ENCODE measurements at regions not wholly inside any gene's neighbourhood (a gene's known extent, or its start where the extent isn't known, plus 50 kb on each side); places are given as distances from the start of the nearest gene placed in this dataset.

DNA sequence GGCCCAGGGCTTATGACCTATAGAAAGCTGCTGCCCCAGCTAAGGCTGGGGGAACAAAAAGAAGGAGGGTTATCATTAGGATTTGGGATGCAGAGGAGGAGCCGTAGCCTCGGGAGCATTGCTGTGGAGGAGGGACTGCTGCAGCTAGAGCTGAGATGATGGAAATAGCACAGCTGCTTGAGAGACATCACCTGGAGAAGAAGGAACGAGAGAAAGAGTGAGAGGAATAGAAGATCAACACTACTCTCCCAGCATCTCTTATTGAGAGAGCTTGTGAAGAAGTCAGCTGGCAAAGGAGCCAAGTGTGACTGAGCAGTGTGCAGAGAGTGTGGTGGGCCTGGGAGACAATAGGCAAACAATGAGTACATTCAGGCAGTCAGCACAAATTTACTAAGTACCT, 100.7 kb upstream of the PLET1 start:
- DNase-seq, result no peak

DNA sequence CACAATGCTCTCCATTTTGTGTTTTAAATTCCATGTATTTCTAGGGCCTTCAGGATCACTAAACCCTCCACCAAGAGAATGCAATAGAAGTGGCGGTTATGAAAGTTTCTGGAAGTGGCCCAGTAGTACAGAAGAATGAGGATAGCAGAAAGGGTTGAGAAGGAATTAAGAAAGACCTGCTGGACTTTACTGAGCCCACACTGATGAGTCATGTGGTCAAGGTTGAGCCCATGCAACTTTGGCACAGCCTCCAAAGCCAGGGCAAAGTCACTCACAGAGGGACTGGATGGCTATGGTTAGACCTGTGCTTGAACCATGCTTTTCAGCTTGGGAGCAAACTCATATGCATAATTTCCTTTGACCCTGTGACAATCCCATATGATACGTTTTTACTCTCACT, 102.9 kb upstream of the PLET1 start:
- no peak for DNase-seq

DNA sequence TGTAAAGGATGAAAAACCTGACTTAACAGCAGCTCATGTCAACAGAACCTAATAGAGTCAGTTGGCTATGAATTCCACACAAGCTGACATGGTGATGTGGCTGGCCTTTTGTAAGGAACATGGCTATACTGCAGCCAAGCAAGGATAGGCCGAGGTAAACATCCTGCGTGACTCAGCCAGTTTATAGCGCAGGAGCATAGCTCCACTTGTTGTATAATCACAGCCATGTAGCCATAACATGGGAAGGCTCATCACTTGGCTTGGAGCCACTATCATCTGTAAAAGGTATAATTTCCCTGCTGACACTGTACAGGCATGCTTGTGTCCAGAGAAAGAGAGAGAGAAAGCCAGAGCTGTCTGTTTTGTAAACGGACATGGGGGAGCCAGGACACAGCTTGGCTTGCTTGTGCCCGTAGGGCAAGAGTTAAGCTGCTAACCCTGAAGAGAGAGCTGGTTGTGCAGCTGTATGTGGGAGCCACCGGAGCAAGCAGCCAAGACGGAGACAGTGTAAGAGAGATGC, 104.4 kb upstream of the PLET1 start:
- DNase-seq, result no peak

DNA sequence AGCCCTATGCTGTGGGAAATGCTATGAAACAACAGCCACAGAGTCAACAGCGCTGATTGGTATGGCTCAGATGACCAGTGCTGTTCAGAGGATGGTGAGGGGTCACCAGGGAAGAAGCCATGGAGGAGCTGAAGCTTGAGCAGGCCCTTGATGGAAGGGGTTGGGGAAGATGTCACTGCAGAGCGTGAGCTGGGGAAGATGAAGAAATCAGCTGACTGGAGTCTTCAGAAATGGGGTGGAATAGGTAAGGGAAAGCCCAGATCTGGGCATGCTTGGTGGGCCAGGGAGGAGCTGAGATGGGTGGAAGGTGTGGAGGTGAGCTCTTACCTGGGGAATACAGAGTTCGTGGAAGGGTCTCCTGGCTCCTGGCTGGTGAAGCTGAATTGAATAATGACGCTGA, 105.4 kb upstream of the PLET1 start:
- no peak for DNase-seq

DNA sequence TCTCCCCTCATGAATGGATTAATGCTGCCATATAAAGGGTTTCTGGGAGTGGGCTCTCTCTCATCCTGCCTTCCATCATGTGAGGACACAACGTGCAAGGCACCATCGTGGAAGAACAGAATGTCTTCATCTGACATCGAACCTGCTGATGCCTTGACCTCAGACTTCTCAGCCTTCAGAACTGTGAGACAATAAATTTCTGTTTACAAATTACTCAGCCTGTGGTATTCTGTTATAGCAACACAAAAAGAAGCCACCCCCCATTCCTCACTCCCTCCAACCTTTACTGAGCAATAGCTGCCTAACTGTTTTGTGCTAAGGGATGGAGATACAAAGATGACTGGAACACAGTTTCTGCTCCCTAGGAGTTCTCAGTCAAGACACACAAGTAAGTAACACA, 106.1 kb upstream of the PLET1 start:
- DNase-seq, result no peak

DNA sequence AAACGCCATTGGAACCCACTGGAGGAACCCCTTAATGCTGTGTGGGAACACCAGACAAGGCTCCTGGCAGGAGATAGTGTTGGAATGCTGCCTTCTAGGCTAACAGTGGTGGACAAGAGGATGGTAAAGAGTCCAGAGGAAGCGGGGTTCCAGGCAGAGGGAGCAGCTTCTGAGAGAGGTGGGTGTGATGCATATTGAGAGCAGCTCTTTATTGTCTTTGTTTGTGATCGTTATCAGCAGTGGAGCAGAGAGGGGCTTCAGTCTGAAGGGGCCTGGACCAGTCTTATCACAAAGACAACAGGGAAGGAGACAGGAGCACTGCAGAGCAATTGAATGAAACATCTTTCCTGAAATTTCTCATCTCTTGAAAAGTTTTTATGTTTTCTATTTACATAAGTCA, 106.8 kb upstream of the PLET1 start:
- DNase-seq, result no peak

DNA sequence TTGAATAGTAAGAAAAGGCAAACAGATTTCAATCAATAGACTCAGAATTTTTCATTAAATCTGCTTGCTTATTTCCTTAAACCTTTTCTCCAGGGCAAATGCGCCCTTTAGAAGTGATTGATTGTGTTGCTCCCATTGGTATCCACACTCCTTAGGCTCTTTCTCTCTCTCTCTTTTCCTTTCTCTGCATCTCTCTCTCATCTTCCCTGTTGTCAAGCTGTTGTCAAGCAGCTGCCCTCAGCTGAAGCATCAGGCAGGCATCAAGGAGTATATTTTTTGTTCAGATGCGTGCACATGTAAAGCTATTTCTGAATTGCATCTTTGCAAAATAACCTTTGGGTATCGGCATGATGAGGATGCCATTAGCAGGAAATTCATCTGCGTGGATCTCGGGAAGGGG, 107.2 kb upstream of the PLET1 start:
- DNase-seq, result no peak

DNA sequence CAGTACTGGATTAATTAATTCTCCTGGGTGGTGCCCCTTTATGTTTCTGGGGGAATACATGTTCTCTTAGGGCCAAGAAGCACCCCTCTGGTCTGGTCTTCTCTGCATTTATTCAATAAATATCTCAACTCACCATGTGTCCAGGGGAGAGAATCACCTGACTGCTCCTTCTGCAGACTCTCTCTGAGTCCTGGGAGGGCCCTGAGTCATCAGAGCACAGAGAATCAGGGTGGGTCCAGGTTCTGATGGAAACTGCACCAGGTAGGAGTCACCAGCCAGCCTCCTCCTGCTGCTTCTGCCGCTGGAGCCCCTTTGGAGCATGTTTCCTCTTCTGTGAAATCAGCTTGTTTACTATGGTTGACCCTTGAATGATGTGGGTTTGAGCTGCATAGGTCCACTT, 107.7 kb upstream of the PLET1 start:
- no peak for DNase-seq

DNA sequence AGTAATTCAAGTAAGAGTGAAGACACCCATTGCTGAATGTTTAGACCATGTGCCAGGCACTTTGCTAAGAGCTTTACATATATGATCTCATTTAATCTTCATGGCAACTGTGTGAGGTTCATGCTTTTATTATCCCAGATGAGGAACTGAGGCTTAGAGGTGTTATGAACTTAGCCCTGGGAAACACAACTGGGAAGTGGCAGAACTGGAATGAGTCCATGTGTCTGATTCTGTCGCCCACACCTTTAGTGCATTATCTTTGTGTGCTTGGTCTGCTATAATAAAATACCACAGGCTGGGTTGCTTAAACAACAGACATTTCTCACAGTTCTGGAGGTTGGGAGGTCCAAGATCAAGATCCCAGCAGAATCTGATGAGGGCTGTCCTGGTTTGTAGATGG, 108.7 kb upstream of the PLET1 start:
- no peak for DNase-seq

DNA sequence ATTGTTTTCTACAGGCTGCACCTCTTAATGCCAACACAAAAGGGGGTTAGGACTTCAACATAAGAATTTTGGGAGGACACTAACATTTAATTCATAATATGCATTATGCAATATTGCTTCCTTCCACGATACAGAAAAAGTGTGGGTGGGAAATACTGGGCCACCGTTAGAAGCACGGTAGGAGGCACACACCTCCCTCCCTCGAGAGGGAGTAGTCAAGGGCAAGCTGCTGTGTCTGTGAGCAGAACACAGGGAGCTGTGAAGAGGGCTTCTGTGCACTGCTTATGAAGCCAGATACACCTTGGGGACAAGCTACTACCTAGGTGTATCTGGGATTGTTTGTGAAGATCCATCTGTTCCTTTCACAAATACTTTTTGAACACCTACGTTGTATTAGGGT, 109.3 kb upstream of the PLET1 start:
- DNase-seq, result no peak

DNA sequence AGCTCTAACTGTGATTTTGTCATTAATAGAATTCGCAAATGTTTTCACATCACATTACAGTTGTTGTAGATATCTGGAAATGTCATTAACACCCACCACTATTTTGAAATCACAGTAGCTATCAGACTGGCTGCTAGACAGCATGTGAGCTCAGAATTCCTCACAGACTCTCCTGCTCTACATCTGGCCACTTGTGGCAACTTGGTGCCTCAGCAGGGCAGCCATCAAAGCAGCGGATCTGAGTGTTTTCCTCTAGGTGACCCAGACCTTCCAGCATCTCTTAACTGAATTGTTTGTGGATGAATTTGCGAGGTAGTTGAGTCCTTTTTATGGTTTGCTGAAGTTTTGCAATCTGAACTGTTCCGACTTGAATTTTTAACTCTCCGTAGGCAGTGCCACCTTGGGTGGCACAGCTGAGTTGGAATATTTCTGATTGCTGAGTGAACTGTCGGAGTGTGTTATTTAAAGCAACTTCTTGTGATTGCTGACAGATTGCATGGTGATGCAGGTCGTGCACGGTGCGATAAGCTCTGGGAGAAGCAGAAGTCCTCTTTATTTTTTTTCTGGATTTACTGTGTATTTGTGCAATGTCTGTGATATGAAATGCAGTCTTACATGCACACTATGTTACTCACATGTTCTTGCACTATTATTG, 114.0 kb upstream of the PLET1 start:
- no peak for DNase-seq

DNA sequence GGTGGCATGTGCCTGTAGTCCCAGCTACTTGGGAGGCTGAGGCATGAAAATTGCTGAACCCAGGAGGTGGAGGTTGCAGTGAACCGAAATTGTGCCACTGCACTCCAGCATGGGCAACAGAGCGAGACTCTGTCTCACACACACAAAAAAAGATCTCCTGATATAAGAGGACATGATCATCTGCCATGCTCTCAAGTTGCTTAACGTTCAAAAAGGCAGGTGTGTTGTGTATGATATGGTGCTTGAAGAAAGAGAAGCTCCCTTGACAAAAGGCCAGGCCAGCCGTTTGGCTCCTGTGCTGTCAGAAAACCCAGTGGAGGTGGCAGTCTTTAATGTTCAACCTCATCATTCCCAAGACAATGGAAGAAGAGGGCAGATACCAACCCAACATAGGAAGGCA, 117.3 kb upstream of the PLET1 start:
- DNase-seq, result no peak

DNA sequence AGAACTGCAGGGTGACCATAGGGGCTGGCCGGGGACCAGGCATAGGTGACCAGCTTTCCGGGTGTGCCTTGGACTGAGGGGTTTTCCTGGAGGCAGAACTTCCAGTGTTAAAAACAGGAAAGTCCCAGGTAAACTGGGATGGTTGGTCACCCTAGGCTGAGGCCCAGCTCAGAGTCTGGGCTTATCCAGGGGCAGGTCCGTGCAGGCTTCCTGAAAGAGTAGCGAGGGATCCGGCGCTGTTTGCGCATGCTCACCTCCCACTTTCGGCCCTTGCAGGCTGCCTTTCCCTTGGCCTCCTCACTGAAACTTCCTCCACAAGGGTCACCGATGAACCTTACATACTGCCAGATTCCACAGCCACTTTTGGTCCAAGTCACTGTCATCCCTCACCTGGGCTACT, 119.8 kb upstream of the PLET1 start:
- DNase-seq, result no peak

DNA sequence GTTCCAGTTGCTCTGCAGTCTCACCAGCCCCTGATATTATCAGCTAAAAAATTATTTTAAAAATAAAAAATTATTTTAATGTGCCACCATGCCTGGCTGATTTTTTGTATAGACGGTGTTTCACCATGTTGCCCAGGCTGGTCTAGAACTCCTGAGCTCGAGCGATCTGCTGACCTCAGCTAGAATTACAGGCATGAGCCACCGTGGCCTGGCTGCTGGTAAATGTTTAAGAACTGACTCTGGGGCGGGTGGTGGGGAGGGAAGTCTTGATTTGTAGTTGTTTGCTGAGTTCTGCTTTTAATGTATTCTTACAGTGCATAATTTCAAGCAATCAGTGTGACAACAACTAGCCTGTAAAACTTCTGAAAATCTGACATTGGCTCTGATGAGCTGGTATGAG, 120.9 kb upstream of the PLET1 start:
- DNase-seq, result no peak

DNA sequence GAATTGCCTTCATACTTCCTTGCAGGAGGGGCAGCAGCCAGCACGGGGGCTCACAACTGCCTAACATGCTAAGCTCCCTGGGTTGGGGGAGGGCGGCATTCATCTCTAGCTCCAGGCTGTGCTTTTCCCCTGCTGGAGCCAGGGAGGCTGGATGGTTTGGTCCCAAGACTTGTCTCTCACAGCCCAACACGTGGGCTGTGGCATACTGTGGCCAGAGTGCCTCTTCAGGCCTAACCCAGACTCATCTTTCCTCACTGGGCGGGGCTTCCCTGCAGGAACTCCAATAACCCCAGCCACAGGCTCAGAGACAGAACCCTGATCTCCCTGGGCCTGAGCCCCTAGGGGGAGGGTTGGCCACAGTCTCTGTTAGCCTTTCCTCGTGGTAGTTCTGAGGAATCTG, 121.9 kb upstream of the PLET1 start:
- DNase-seq, result no peak

DNA sequence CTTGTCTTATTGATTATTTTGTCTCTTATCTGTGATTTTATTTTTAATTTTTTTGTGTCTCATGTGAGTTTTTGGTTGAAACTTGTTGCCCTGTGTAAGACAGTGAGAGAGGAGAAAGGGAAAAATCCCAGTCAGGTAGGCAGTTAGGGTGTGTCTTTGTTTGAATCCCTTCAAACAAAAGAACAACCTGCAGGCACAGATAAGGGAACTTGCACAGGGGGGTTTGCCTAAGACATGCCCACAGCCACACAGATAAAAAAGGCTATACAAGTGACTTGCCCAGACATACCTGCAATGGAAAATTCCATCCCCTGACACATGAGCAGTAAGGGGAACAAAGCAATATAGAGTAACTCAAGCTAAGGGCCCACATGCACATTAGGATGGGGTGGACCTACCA, 127.8 kb upstream of the PLET1 start:
- DNase-seq, result no peak

DNA sequence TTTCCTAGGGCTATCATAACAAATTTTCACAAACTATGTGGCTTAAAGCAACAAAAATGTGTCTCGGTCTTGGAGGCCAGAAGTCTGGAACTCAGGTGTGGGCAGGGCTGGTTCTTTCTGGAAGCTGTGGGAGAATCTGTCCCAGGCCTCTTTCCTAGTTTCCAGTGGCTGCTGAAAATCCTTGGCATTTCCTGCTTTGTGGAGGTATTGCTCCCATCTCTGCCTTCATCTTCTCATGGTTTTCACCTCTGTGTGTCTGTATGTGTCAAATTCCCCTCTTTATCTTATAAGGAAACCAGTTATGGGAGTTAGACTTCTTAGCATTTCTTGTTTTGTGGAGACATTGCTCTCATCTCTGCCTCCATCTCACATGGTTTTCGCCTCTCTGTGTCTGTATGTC, 130.4 kb upstream of the PLET1 start:
- DNase-seq, result no peak

DNA sequence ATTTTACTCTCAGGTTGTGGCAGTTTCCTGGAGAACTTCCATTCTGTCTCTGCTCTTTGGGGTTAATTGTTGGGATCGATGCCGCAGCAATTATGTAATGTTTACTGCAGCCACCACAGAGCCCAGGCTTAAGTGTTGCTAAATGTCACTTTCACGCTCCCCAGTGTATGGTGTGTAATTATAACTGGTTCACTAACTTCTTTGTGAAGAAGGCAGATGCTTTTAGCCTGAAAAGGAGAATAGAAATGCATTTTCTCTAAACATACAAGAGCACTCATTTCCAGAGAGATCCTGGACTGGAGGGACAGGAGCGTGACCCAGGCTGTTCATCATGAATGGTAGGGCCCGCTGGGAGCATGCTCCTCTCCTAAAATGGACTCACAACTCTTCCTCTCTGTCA, 132.2 kb upstream of the PLET1 start:
- DNase-seq, result no peak

DNA sequence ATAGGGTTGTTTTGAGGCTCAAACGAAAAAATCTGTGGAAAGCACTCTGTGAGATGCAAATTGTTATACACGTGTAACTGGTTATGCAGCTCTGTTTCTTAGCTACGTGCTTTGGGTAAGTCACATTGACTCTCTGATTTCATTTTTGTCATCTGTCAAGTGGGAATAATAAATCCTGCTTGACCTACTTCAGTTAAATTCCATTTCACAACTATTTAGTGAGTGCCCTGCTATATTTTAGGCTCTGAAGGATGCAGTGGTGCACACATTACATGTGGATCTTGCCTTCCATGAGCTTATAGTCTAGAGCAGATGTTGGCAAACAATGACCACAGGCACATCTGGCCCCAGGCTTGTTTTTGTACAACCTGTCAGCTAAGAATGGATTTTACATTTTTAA, 133.6 kb upstream of the PLET1 start:
- DNase-seq, result no peak

DNA sequence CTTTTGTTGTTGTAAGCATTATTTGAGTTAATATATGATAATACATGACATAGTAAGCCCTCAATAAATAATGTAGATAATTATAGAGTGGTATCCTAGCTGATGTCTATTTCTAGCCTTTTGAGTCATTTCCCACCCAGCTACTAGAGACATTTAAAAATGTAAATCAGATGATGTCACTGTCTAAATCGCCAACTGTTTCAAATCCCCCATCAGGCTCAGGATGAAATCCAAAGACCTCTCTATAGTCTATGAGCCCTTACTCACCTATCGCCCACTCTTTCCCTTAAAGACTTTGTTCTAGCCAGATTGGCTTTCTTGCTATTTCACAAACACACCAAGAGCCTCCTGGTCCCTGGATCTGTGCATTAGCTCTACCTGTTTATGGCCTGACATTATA, 135.4 kb upstream of the PLET1 start:
- DNase-seq, result no peak

DNA sequence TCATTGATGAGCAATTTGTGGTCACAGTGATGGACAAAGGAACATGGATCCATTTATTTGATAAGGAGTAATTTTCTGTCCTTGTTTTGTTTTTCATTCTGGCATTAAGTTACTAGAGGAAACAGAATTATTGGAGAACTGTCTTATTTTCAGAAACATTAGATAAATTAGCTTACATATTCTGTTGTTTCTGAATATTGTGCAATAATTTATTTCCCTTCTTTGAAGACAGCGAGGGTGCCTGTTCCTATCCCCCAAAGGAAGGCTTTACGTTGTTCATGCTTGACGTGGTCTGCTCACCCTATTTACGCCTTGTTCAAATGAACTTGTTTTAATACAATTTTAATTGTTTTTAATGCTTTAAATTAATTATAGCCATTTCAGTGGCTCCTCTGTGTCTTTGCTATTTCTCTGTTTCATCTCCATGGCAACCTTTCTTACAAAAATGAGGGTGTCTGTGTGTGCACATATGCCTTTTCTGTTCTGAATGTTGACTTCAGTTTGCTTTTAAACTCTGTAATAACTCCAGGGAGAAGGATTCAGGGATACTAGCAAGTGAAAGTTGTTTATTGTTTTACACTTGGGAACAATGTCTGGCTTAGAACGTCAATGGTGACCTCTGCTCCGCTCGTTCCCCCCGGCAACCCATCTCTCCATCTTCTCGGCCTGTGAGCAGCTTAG, 138.3 kb upstream of the PLET1 start:
- DNase-seq, result no peak

DNA sequence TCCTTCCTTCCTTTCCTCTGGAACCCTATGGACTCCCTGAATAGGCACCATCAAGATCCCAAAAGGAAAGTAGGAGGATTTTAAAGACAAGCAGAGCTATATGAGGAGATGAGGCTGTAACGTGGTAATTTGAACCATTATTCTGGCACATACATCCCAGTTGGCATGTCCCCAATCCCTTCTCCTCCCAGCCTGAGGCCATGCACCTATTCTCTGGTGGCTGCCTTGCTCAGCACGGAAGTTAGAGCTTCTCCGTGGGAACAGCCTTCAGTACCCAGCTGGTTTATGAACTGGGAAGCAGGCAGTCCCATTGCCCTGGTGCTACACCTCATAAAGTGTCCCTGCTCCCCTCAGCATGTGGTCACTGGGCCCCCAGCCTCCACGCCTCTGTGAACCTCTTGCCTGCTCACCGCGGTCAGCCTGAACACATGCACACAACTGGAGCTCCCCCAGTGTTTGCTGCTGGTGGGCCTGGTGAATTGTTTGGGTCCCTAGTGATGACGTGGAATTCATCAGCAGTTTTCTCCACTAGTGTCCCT, 139.9 kb upstream of the PLET1 start:
- DNase-seq, result no peak

DNA sequence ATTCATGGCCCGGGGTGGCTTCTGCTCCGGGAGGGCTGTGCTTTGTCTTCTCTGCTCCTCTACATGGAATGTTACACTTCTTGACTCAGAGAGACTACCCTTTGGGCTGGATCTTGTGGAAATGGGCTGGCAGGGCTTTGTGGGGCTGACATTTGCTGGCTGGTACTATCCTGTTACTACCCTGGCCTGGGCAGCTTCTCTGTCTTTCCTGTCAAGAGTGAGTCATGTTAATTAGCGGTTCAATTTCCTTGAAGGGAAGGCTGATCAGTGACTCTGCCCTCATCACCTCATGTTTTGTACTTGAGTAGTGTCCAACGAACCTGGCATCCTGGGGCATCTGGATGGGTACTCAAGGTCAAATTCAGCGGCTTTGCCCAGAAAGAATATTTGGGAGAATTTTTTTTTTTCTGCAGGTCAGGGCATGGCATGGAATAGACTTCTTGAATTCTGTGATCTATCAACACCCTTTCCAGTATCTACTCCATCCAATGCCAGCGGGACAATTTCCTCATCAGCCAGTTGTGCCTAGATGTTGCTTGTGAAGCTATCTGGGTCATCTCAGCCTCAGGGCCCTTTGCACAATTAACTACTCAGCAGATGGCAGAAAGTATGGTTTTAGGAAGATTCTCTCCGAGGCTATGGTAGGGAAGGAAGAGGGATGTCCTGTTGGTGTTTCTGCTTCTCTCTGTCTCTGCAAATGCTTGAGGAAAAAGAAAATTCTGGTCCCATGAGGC, 140.5 kb upstream of the PLET1 start:
- DNase-seq, result no peak

DNA sequence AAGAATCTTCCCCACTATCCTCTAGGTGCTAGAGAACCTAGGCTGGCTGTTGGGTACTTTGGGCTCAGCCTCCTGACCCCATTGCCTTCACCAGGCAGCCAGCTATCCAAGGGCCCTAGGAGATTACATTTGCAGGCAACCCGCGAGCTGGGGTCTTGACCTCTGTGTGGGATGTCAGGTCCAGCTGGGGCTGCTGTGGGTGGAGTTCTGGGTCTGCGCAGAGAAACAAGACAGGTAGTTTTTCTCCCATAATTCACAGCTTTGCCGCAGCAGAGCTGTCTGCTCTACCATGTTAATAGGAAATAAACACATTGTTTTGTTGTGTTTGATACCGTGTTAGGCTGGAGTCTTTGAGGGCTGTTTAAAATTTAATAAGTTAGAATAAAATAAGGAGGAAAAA, 142.8 kb upstream of the PLET1 start:
- DNase-seq, result no peak
